ENCODE measurements at regions not wholly inside any gene's neighbourhood (a gene's known extent, or its start where the extent isn't known, plus 50 kb on each side); places are given as distances from the start of the nearest gene placed in this dataset.

DNA sequence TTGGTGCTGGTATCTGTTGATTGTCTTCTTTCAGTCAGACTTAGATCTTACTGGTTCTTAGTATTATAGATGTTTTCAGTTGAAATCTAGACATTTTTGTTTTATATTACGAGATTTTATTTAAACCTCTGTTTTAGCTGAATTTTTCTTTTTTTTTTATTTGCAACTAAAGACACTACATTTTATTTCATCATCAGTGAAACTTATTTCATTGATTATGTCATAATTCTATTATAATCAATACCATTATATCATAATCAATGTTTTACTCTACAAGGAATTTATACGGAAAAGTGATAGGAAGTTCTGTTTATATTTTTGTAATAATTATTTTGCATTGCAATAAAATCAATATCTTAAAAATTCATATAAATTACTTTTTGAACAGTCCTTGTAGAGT is 477.4 kb upstream of the MDFIC2 start:
- no peak for DNase-seq

DNA sequence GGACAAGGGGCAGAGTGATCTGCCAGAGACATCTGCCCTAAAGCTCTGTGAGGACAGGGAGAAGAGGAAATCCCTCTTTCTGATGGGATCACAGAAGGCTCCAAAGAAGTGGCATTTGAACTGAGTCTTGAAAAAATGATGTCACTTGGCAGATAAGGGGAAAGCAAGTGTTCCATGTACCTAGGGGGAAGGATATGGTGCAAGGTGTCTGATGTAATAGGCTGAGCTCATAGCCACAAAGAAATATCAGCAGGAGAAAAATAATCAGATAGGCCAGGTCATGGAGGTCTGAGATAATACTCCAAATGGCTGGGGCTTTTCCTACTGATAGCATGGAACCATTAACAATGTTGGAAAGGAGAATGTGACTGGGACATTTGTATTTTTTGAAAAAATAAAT is 468.4 kb upstream of the MDFIC2 start:
- no peak for DNase-seq

DNA sequence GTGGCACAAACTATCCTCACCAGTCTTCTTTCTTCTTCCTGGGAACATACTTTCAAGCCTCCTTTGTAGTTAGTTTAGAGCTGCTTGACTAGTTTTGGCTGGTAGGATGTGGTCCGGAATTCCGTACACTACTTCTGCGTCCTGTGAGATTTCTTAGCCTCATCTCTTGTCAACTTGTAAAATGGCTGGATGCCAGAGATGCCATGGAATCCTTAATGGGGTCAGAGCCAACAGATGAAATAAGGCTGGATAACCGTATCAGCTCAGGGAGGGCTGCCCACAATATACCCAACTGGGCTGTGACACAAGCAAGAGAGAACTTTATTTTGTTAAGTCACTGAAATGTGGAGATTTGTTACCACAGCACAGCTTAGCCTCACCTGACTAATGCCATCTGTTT is 466.9 kb upstream of the MDFIC2 start:
- DNase-seq, result no peak

DNA sequence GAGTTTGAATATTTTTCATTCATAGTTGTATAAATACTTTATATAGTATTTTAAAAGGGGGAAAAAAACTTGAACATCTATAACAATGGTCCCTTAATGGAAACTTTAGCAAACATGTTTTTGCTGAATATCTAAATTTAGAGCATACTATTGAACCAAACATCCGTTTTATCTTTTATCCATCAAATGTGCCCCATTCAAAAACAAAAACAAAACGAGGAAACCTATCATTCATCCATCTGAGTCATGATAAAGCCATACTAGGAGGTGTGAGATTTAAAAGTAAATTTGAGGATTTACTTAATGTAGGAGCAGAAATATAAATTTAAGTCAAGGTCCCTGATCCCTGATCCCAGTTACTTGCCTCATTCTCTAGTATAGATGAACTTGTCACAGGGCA is 463.6 kb upstream of the MDFIC2 start:
- DNase-seq, result no peak

DNA sequence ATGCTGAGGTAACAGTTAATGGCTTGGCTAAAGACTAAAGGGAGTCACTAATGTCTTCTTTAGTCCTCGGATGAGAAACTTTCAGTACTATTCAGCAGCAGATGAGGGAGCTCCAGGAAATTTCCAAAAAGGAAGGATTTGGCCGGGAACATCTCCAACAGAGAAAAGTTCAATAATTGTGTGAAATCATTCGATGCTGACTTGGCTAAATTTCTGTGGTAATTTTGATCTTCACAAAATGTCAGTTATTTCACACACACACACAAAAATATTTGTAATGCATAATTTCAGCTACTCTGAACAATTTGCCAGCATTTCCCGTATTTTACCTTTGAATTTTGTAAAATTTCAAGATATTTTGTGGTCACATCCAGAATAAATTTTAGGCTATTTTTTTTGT is 462.8 kb upstream of the MDFIC2 start:
- no peak for DNase-seq

GRCh38 chr3:70774641-70775040 is 462.2 kb upstream of the MDFIC2 start:
- DNase-seq, result no peak

DNA sequence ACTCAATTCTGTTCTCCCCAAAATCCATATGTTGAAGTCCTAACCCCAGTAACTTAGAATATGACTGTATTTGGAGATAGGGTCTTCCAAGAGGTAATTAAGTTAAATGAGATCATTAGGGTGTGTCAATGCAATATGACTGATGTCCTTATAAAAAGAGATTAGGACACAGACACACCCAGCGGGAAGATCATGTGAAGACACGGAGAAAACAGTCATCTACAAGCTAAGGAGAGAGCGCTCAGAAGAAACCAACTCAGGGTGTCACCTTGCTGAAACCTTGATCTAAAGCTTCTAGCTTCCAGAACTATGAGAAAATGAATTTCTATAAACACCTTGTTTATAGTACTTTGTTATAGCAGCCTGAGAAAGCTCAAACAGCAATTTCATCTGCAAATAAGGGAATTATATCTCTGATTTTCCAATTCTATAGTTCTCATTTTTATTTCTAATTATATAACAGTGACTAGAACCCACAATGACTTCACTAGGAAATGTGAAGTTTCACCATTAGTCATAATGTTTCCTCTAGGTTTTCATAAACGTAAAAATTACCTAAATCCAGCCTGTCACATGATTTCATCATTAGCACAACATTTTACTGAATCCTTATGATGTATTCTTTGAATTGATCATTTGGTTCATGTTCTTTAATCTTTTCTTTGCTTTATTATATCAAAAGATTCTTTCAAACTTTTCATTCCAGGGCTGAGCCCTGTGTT is 459.1 kb upstream of the MDFIC2 start:
- DNase-seq, result no peak

- no peak for DNase-seq
These were observed 458.2 kb upstream of the MDFIC2 start for GRCh38 chr3:70770650-70771049.

- no peak for DNase-seq
These were observed 453.9 kb upstream of the MDFIC2 start for GRCh38 chr3:70766301-70766700.

- DNase-seq, result no peak
These were observed 451.5 kb upstream of the MDFIC2 start for GRCh38 chr3:70763894-70764293.

- DNase-seq, result no peak
These were observed 445.2 kb upstream of the MDFIC2 start for GRCh38 chr3:70757658-70758057.

- no peak for DNase-seq
These were observed 443.1 kb upstream of the MDFIC2 start for GRCh38 chr3:70755526-70755925.

GRCh38 chr3:70754314-70754713 is 441.9 kb upstream of the MDFIC2 start:
- DNase-seq, result no peak

DNA sequence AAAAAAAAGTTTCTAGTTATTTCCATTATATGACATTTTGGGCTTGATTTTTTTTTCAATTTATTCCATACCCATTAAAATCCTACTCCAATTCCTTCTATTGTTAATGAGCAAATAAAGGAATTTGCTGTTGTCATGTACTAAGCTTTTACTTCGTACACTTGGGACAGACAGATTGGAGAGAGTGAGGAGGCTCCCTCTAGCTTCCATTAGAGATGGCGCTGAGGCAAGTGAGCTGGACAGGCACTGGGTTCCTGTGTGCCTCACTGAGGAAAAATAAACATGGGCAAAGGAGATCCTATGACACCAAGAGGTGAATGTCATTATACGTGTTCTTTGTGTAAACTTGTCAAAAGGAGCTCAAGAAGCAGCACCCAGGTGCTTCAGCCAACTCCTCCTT is 441.1 kb upstream of the MDFIC2 start:
- no peak for DNase-seq

DNA sequence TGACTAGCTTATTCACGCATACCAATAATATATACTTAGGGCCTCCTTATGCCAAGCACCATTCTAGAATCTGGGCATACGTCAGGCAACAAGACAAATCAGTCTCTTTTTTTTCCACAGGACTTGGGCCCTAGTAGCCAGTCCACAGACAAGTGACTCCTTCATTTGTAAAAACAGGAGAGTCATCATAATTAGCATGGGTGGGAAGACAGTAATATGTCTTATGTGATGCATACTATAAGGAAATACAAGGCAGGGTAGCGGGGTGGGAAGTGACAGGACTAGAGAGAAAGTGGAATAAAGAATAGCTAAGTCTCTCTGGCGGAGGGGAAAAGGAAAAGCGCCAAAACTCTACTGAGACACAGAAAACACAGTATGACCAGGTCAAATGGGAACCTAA is 439.6 kb upstream of the MDFIC2 start:
- no peak for DNase-seq

DNA sequence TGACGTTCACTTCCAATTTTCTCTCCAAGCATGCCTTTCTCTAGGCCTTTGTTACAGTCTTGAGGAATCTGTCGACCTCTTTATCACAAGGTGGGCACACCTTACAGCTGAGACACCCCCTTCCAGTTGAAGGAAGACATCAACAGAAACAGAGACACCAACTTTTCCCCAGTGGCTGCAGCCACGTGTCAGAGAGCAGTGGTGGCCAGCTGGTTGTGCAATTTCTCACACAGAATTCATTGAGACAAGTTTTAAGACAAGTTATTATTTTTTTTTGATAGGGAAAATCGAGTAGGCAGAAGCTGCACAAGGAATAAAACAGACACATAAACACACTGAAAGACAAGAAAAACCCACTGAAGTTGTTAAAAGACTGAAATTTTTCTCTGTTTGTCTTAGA is 436.7 kb upstream of the MDFIC2 start:
- DNase-seq, result no peak

GRCh38 chr3:70748593-70748992 is 436.2 kb upstream of the MDFIC2 start:
- DNase-seq, result no peak

- no peak for DNase-seq
These were observed 435.4 kb upstream of the MDFIC2 start for GRCh38 chr3:70747847-70748246.

GRCh38 chr3:70744536-70744935 is 432.1 kb upstream of the MDFIC2 start:
- no peak for DNase-seq

- no peak for DNase-seq
These were observed 431.3 kb upstream of the MDFIC2 start for GRCh38 chr3:70743754-70744153.

- no peak for DNase-seq
These were observed 429.6 kb upstream of the MDFIC2 start for GRCh38 chr3:70742081-70742480.

GRCh38 chr3:70740872-70741271 is 428.4 kb upstream of the MDFIC2 start:
- DNase-seq, result no peak

GRCh38 chr3:70740071-70740470 is 427.6 kb upstream of the MDFIC2 start:
- no peak for DNase-seq

DNA sequence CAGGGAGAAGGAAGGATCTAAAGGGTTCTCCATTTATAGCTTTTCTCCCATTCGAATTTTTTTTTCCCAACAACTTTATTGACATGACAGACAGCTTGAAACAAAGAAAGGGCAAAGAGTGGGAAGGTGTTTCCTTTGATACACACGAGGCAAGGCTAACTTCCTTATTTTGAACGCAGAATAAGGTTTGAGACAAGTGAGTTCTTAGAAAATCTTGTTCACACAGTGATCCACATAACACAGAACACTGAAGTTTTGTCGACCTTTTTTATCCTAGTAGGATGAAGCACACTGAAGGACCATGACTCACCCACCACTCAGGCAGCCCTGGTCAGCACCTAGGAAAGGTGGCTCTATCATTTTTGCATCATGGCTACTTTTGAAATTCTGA is 425.8 kb upstream of the MDFIC2 start:
- no peak for DNase-seq

GRCh38 chr3:70737666-70738290 is 425.3 kb upstream of the MDFIC2 start:
- no peak for DNase-seq
